Lower leg skin (tissue), 4 donors: ENCODE measurements at regions not wholly inside any gene's neighbourhood (a gene's known extent, or its start where the extent isn't known, plus 50 kb on each side); places are given as distances from the start of the nearest gene placed in this dataset.
A peak's percentile ranks its signal among the peaks of the same experiment; 100 is the strongest.

Source experiments
- DNase-seq, 2 donors: peaks; one replicate each; pipeline ENCODE4 v3.0.0-alpha.2; 2019; ENCODE audit warnings: low spot score in 2 of 2
- H3K4me3 ChIP-seq: fragments of 200-600 bp; sonication (generic); 2 replicates; pipeline ENCODE4 v1.5.1; 2017; ENCODE audit warnings: mild to moderate bottlenecking, low read depth; ENCODE audit not compliant: poor library complexity, severe bottlenecking
- CTCF ChIP-seq, 3 donors: fragments of 450-650 bp; IDR thresholded peaks; one replicate each; pipeline ENCODE4 v1.5.1; 2016; ENCODE audit warnings: antibody characterized with exemption in 3 of 3, mild to moderate bottlenecking in 3 of 3, moderate library complexity in 2 of 3
- POLR2A ChIP-seq, 2 donors: fragments of 450-650 bp; IDR thresholded peaks; one replicate each; pipeline ENCODE4 v1.6.1; 2016 to 2017; ENCODE audit warnings: antibody characterized with exemption in 2 of 2, mild to moderate bottlenecking in 1 of 2, moderate library complexity in 1 of 2
- whole genome bisulfite sequencing, 2 donors: methylation state at CpG; one replicate each; pipeline ENCODE4 v1.1.5; 2018; 5-methylcytosine and 5-hydroxymethylcytosine counted together
- intact Hi-C: fragments of 100-400 bp; cut with DNase I; formaldehyde crosslinking; loops from one replicate; pipeline ENCODE4 v1.15.0; 2023; ENCODE audit warnings: low total_unique reads

- intact Hi-C loops, result no loop called here
- TF ChIP-seq CTCF (IDR thresholded peaks at IDR 0.05), result no peak
- TF ChIP-seq POLR2A (IDR thresholded peaks at IDR 0.05), result no peak
- 24 to 28% methylated on average over 3 of the region's 3 CpGs for WGBS, 2 donors
- no peak for DNase-seq
- no peak overlapping the region for H3K4me3 ChIP-seq
These were observed 50.3 kb upstream of the CABCOCO1 start for GRCh38 chr10:61612450-61612849.

- WGBS, 2 donors, result 8 to 17% methylated on average over 2 of the region's 2 CpGs
- TF ChIP-seq POLR2A (IDR thresholded peaks at IDR 0.05) (no peak), CTCF (IDR thresholded peaks at IDR 0.05) (no peak)
- intact Hi-C loops, result no loop called here
- DNase-seq, result peak; percentile 39 to 87
- H3K4me3 ChIP-seq, result no peak overlapping the region
These were observed 50.7 kb upstream of the CABCOCO1 start for GRCh38 chr10:61612009-61612408.

GRCh38 chr10:61609701-61610100 lies 53.0 kb upstream of the CABCOCO1 start:
- no peak for DNase-seq
- intact Hi-C loops, result no loop called here
- no peak overlapping the region for H3K4me3 ChIP-seq
- WGBS, 2 donors, result 74 to 81% methylated on average over 1 of the region's 1 CpG
- no peak for TF ChIP-seq POLR2A (IDR thresholded peaks at IDR 0.05)
- no peak for TF ChIP-seq CTCF (IDR thresholded peaks at IDR 0.05)

GRCh38 chr10:61608255-61609033 lies 54.3 kb upstream of the CABCOCO1 start:
- TF ChIP-seq POLR2A (IDR thresholded peaks at IDR 0.05) (no peak), CTCF (IDR thresholded peaks at IDR 0.05) (no peak)
- intact Hi-C loops, result no loop called here
- WGBS, 2 donors, result 70 to 76% methylated on average over 8 of the region's 8 CpGs
- no peak for DNase-seq
- H3K4me3 ChIP-seq, result no peak overlapping the region

GRCh38 chr10:61606959-61607907 lies 55.5 kb upstream of the CABCOCO1 start:
- TF ChIP-seq POLR2A (IDR thresholded peaks at IDR 0.05) (no peak), CTCF (IDR thresholded peaks at IDR 0.05) (no peak)
- no peak overlapping the region for H3K4me3 ChIP-seq
- no peak for DNase-seq
- 64 to 69% methylated on average over 5 of the region's 5 CpGs for WGBS, 2 donors
- intact Hi-C loops, result no loop called here
